ENCODE measurements at regions not wholly inside any gene's neighbourhood (a gene's known extent, or its start where the extent isn't known, plus 50 kb on each side); places are given as distances from the start of the nearest gene placed in this dataset.

- H3K4me2 ChIP-seq (ENCODE audit: low read length): no peak overlapping the region
- no peaks in the 10 kb centered on the region for H3K79me2 ChIP-seq (replicated peaks; ENCODE audit: insufficient read depth, low read length)
- no peaks in the 10 kb centered on the region for H4K20me1 ChIP-seq (ENCODE audit: insufficient read depth)
- TF ChIP-seq MXI1 (conservative IDR thresholded peaks at IDR 0.05; ENCODE audit: poor library complexity, severe bottlenecking) (no peak), TAF1 (IDR thresholded peaks at IDR 0.05; ENCODE audit: low read depth) (no peak), CTCF (IDR thresholded peaks at IDR 0.05; ENCODE audit: poor library complexity, severe bottlenecking) (no peak), EP300 (conservative IDR thresholded peaks at IDR 0.05; ENCODE audit: poor library complexity, severe bottlenecking) (no peak), POLR2AphosphoS5 (IDR thresholded peaks at IDR 0.05) (no peak), SMC3 (conservative IDR thresholded peaks at IDR 0.05; ENCODE audit: poor library complexity) (no peak), REST (IDR thresholded peaks at IDR 0.05; ENCODE audit: borderline replicate concordance) (no peak), EZH2 (IDR thresholded peaks at IDR 0.05; ENCODE audit: borderline replicate concordance, insufficient read depth, low read length, poor library complexity, severe bottlenecking) (no peak), RAD21 (conservative IDR thresholded peaks at IDR 0.05) (no peak)
- no peaks in the 10 kb centered on the region for H3F3A ChIP-seq (ENCODE audit: insufficient read depth, low read length, poor library complexity, severe bottlenecking)
- no peaks in the 10 kb centered on the region for H3K27me3 ChIP-seq (ENCODE audit: insufficient read depth, low read depth, low read length)
- H3K27ac ChIP-seq (ENCODE audit: low read length): no peak overlapping the region
- no peaks in the 10 kb centered on the region for H3K9me3 ChIP-seq (ENCODE audit: low read length)
- no peaks in the 10 kb centered on the region for H3K9me2 ChIP-seq (ENCODE audit: insufficient read depth, low read length)
- no peak overlapping the region for H2AFZ ChIP-seq (ENCODE audit: low read depth, low read length)
- H3K36me3 ChIP-seq (ENCODE audit: insufficient read depth, low read length): no peaks in the 10 kb centered on the region
- no peak overlapping the region for H3K9ac ChIP-seq (ENCODE audit: low read length)
- no peak overlapping the region for H3K4me3 ChIP-seq (ENCODE audit: low read length)
Measured at GRCh38 chr12:118711185-118711584, 270.2 kb upstream of the SRRM4 start.

GRCh38 chr12:118714051-118714460 is 267.3 kb upstream of the SRRM4 start:
- Histone ChIP-seq H4K20me1 (ENCODE audit: insufficient read depth) (no peaks in the 10 kb centered on the region), H3K27ac (ENCODE audit: low read length) (no peak overlapping the region), H3K4me2 (ENCODE audit: low read length) (no peak overlapping the region), H3K9ac (ENCODE audit: low read length) (no peak overlapping the region), H3F3A (ENCODE audit: insufficient read depth, low read length, poor library complexity, severe bottlenecking) (no peaks in the 10 kb centered on the region), H3K27me3 (ENCODE audit: insufficient read depth, low read depth, low read length) (no peaks in the 10 kb centered on the region), H3K9me3 (ENCODE audit: low read length) (no peaks in the 10 kb centered on the region), H3K9me2 (ENCODE audit: insufficient read depth, low read length) (no peaks in the 10 kb centered on the region), H3K79me2 (replicated peaks; ENCODE audit: insufficient read depth, low read length) (no peaks in the 10 kb centered on the region), H2AFZ (ENCODE audit: low read depth, low read length) (no peak overlapping the region), H3K4me3 (ENCODE audit: low read length) (no peak overlapping the region), H3K36me3 (ENCODE audit: insufficient read depth, low read length) (no peaks in the 10 kb centered on the region)
- TF ChIP-seq MXI1 (conservative IDR thresholded peaks at IDR 0.05; ENCODE audit: poor library complexity, severe bottlenecking) (no peak), SMC3 (conservative IDR thresholded peaks at IDR 0.05; ENCODE audit: poor library complexity) (peak; percentile 82), RAD21 (conservative IDR thresholded peaks at IDR 0.05) (peak; percentile 76), EP300 (conservative IDR thresholded peaks at IDR 0.05; ENCODE audit: poor library complexity, severe bottlenecking) (no peak), CTCF (IDR thresholded peaks at IDR 0.05; ENCODE audit: poor library complexity, severe bottlenecking) (peak; percentile 81)
